K562 (cell line): ENCODE measurements at regions not wholly inside any gene's neighbourhood (a gene's known extent, or its start where the extent isn't known, plus 50 kb on each side); places are given as distances from the start of the nearest gene placed in this dataset.

Experiments used
- ATF4 ChIP-seq: fragments of 450-650 bp; formaldehyde crosslinking; IDR thresholded peaks from 2 replicates; pipeline ENCODE4 v1.4.0; 2022; ENCODE audit warnings: mild to moderate bottlenecking, moderate library complexity
- ETV6 ChIP-seq, 3 experiments: fragments of 150-350 bp in 1 of 3; sonication (generic) in 1 of 3; formaldehyde crosslinking in 1 of 3; IDR thresholded peaks; 2 replicates each; pipeline versions ENCODE4 v1.6.1 to v1.8.0; 2014 to 2022; ENCODE audit warnings: borderline replicate concordance in 2 of 3, low read depth in 2 of 3, antibody characterized with exemption in 1 of 3, low read length in 1 of 3, mild to moderate bottlenecking in 1 of 3, missing genetic modification reagents in 1 of 3
- HDGF ChIP-seq: fragments of 450-650 bp; IDR thresholded peaks from 2 replicates; pipeline ENCODE4 v1.6.1; 2016
- JUND ChIP-seq, 2 experiments: IDR thresholded peaks; 2 replicates in 1 of 2; 3 replicates in 1 of 2; pipeline ENCODE4 v1.6.1; 2011; ENCODE audit warnings: borderline replicate concordance in 2 of 2, low read depth in 2 of 2, low read length in 2 of 2, improper control_type of control experiment in 1 of 2, missing biosample characterization in 1 of 2, missing genetic modification characterization in 1 of 2, missing genetic modification reagents in 1 of 2
- MXI1 ChIP-seq: IDR thresholded peaks from 2 replicates; pipeline ENCODE4 v1.6.1; 2011; ENCODE audit warnings: low read depth, mild to moderate bottlenecking, improper control_type of control experiment, low read length
- RFX5 ChIP-seq: IDR thresholded peaks from 2 replicates; pipeline ENCODE4 v1.6.1; 2011; ENCODE audit warnings: low read depth, mild to moderate bottlenecking, improper control_type of control experiment, low read length
- TF ChIP-seq, protein P1 (sequence below): fragments of 150-350 bp; conservative IDR thresholded peaks from 2 replicates; pipeline ENCODE4 v1.6.1; 2014; ENCODE audit warnings: low read length

GRCh38 chr20:60249436-60249835 lies 291.2 kb downstream of the CDH26 start:
- TF ChIP-seq MXI1, result no peak
- TF ChIP-seq RFX5, result no peak
- no peak for TF ChIP-seq HDGF
- no peak for TF ChIP-seq ATF4
- no peak for TF ChIP-seq ETV6 (IDR thresholded peaks at IDR 0.05; ENCODE audit: borderline replicate concordance in 1 of 2, low read depth in 2 of 2, low read length in 1 of 2)
- no peak for TF ChIP-seq ETV6 (CRISPR knock-in tag; IDR thresholded peaks at IDR 0.05; ENCODE audit: borderline replicate concordance)
- TF ChIP-seq, protein P1, sequence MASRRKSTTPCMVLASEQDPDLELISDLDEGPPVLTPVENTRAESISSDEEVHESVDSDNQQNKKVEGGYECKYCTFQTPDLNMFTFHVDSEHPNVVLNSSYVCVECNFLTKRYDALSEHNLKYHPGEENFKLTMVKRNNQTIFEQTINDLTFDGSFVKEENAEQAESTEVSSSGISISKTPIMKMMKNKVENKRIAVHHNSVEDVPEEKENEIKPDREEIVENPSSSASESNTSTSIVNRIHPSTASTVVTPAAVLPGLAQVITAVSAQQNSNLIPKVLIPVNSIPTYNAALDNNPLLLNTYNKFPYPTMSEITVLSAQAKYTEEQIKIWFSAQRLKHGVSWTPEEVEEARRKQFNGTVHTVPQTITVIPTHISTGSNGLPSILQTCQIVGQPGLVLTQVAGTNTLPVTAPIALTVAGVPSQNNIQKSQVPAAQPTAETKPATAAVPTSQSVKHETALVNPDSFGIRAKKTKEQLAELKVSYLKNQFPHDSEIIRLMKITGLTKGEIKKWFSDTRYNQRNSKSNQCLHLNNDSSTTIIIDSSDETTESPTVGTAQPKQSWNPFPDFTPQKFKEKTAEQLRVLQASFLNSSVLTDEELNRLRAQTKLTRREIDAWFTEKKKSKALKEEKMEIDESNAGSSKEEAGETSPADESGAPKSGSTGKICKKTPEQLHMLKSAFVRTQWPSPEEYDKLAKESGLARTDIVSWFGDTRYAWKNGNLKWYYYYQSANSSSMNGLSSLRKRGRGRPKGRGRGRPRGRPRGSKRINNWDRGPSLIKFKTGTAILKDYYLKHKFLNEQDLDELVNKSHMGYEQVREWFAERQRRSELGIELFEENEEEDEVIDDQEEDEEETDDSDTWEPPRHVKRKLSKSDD, result no peak
- no peak for TF ChIP-seq JUND (IDR thresholded peaks at IDR 0.05; ENCODE audit: borderline replicate concordance, low read depth, low read length)
- TF ChIP-seq JUND (tag; IDR thresholded peaks at IDR 0.05; ENCODE audit: borderline replicate concordance, low read depth, low read length), result no peak
